ENCODE measurements at regions not wholly inside any gene's neighbourhood (a gene's known extent, or its start where the extent isn't known, plus 50 kb on each side); places are given as distances from the start of the nearest gene placed in this dataset.

GRCh38 chr10:120960725-120961124 is 109.6 kb downstream of the WDR11 start:
- no peak for FAIRE-seq
- DNase-seq (ENCODE audit: low spot score in 2 of 2) = no peak

- no peak for FAIRE-seq
- DNase-seq (ENCODE audit: low spot score in 2 of 2) = no peak
Measured at GRCh38 chr10:120961795-120962755, 110.9 kb downstream of the WDR11 start.

DNA sequence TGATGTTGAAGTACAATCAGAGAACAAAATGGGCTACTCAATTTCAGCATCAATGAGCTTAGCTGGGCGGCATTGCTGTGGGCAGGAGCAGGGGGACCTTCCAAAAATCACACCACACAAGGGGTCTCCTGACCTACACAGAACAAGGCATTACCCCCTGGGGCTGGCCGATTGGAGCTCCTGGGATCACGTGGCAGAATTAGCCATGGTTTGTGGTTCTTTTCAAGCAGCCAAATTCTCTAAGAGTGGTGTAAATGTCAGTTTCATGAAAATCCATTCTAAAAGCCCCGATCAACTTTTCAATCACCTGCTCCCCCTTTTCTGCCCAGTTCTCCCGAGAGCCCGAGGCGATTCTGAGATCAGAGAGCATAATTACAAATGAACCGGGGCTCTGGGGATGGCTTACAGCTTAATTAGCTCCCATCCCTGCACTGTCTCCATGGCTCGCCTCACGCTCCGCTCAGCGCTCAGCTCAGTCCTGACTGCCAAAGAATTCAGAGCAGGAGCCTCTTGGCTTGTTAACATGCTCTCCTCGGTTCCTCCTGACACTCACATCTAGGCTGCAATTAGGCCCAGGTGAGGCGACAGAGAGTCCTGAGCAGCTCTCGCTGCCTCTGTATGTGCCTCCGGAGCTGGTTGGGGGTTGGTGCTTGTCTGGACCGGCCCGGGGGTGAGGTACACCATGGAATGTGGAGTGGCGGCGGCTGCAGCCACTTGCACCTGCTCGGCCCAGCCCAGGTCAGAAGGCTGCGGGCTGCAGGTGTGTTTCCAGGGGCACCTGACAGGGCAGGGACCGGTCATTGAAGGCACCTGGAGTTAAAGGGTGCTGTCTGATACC is 111.8 kb downstream of the WDR11 start:
- FAIRE-seq (no peak), DNase-seq (ENCODE audit: low spot score in 2 of 2) (peak in 1 of 2 donors; percentile 37)

DNA sequence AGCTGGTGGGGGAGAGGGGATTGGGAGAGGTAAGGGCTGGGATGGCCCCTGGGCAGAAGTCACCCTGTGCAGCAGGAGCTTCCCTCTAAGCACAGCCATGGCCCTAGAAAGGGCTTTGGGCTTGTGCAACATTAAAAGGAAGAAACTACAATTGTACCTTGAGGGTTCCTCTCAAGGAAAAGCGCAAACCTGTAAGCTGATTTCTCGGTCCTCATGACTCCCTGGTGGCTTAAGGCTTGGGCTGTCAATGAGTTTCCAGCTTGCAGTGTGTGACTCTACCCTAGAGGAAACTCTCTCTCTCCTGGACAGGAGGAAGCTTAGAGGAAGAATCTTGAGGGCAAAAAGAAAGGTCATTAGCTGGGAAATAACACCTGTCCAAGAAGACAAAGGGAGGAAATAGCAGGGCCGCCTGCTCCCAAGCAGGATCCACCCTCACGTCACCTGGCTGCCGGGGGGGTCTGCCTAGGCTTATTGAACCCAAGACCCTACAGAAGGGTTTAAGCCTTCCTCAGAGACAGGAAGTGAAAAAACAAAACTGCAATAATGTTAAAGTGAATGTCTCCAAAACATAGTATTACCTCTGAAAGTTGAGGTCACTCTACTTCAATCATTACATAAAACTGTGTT is 112.5 kb downstream of the WDR11 start:
- FAIRE-seq = no peak
- DNase-seq (ENCODE audit: low spot score in 2 of 2) = no peak

DNA sequence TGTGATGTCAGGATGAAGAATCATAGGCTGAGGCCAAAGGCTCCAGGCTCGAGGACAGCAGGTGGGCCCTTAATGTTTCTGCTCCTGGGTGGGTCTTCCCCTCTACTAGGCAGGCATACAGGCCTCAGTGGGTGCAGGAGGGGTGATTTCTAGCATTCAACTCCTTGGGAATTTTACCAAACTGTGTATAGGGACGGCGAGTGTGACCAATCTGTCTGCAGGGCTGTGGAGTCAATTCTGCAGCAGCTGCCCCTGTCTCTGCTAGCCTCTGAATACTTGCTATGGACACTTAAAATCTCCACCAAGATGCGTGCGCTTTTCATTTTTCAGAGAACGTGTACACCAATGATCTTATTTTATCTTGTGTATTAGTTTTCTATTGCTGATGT is 115.5 kb downstream of the WDR11 start:
- no peak for FAIRE-seq
- DNase-seq (ENCODE audit: low spot score in 2 of 2) = no peak

DNA sequence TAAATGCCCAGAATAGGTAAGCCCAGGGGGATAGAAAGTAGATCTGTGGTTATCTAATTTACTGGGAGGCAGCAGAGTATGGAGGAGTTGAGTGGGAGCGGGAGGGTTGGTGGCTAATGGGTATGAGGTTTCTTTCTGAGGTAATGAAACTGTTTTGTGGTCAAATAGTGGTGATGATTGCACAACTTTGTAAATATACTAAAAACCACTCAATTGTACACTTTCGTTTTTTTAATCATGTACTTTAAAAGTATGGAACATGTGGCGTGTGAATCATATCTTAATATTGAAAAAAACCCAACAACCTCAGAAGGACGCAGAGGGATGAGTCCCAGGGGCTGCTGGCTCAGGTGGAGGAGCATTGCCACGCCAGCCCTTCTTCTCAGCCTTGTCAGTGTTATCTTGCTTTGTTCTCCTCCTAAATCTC is 118.1 kb downstream of the WDR11 start:
- DNase-seq (ENCODE audit: low spot score in 2 of 2) = no peak
- FAIRE-seq = no peak

- no peak for FAIRE-seq
Measured at GRCh38 chr10:120970595-120971529, 119.7 kb downstream of the WDR11 start.

GRCh38 chr10:120971671-120972070 is 120.5 kb downstream of the WDR11 start:
- DNase-seq (ENCODE audit: low spot score in 2 of 2) = no peak
- no peak for FAIRE-seq

More at GRCh38 chr10:120970595-120971529, 119.7 kb downstream of the WDR11 start:
- no peak for DNase-seq (ENCODE audit: low spot score in 2 of 2)

DNA sequence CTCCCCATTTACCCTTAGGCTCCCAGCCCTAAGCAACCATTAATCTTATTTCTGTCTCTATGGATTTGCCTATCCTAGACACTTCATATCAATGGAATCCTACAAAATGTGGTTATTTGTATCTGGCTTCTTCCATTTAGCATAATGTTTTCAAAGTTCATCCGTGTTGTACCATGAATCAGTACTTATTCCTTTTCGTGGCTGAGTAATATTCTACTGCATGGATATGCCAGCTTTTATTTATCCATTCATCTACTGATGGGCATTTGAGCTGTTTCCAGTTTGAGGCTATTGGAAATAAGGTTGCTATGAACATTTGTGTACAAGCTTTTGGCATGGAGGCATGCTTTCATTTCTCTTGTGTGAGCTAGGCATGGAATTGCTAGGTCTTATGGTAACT is 121.1 kb downstream of the WDR11 start:
- no peak for DNase-seq (ENCODE audit: low spot score in 2 of 2)
- FAIRE-seq = no peak

- DNase-seq (ENCODE audit: low spot score in 2 of 2) (no peak), FAIRE-seq (no peak)
Measured at GRCh38 chr10:120975072-120975867, 124.1 kb downstream of the WDR11 start.

- FAIRE-seq (no peak), DNase-seq (ENCODE audit: low spot score in 2 of 2) (no peak)
Measured at GRCh38 chr10:120975868-120976225, 124.7 kb downstream of the WDR11 start.

DNA sequence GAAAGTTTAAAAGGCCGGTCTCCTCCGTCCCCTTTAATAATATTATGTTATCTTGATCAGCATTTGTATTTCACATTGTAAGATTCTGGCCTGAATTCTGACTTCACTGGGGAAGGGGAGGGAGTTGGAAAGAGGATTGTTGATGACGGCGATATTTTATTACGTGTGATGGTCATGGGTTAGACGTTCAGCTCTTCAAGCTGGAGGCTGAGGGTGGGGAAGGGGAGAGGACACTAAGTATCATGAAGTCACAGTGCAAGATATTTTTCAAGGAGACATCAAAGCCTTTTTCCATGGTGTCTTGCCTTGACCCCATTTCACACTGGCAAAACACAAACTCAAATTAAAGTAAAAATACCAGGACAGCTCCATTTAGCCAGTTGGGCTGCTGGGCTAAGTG is 126.7 kb downstream of the WDR11 start:
- no peak for FAIRE-seq

GRCh38 chr10:120978589-120979252 is 127.6 kb downstream of the WDR11 start:
- DNase-seq (ENCODE audit: low spot score in 2 of 2) (no peak), FAIRE-seq (no peak)

More for the DNA sequence above, 126.7 kb downstream of the WDR11 start:
- no peak for DNase-seq (ENCODE audit: low spot score in 2 of 2)

DNA sequence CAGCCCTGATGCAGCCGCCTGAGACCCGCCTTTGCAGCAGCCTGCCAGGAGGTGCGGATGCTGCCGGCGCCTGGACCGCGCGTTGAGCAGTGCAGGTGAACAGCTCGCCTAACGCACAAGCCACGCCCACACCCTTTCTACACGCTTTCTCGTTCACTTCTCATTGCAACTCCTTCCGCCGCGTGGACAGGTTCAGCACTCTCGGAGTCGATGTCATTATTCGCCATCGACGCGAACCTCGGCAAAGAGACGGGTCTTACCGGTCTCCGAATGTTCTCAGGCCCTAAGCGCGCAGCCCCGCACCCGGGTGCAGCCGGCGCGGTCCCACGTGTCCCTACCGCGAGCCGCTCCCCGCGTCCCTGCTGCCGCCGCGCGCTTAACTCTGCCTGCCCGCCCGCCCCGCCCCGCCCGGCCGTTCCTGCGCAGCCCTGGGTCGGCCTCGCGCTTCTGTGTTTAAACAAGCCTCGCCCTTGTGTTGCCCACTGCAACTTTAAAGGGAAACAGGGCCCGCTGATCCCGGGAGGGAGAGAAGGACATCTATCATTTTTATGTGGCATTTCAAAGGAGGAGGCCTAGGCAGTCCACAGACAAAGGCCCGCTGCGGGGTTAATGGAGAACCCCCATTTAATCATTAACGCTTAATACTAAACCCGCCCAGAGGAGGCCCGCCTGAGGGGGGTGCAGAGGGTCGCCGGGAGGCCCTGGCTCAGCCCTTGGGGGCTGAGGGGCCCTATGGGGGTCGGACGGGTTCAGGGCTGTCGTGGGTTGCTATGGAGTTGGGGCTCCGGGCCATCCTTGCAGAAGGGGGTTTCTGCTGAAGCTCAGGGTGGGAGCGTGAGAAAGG is 128.5 kb downstream of the WDR11 start:
- DNase-seq (ENCODE audit: low spot score in 2 of 2) (peak; percentile 47 to 59), FAIRE-seq (no peak)

GRCh38 chr10:120980279-120981255 is 129.4 kb downstream of the WDR11 start:
- FAIRE-seq (no peak), DNase-seq (ENCODE audit: low spot score in 2 of 2) (no peak)
